ENCODE measurements at regions not wholly inside any gene's neighbourhood (a gene's known extent, or its start where the extent isn't known, plus 50 kb on each side); places are given as distances from the start of the nearest gene placed in this dataset.

GRCh38 chr3:82957696-82958095, 1196.3 kb upstream of the GBE1 start:
- Histone ChIP-seq H3K4me3 (no peak overlapping the region), H3K27me3 (no peaks in the 10 kb centered on the region), H3K9me3 (peaks cover 0 to 11% (median 0%) of the 10 kb centered on the region in 4 donors), H3K36me3 (no peaks in the 10 kb centered on the region), H3K4me1 (no peaks in the 10 kb centered on the region), H3K27ac (no peak overlapping the region)
- no peak for DNase-seq
- TF ChIP-seq CTCF (IDR thresholded peaks at IDR 0.05) (no peak), POLR2A (IDR thresholded peaks at IDR 0.05) (no peak)

GRCh38 chr3:82957079-82957478, 1195.6 kb upstream of the GBE1 start:
- H3K27ac ChIP-seq, result no peak overlapping the region
- TF ChIP-seq POLR2A (IDR thresholded peaks at IDR 0.05) (no peak), CTCF (IDR thresholded peaks at IDR 0.05) (no peak)
- DNase-seq, result no peak
- no peaks in the 10 kb centered on the region for H3K36me3 ChIP-seq
- H3K4me3 ChIP-seq, result no peak overlapping the region
- H3K27me3 ChIP-seq, result no peaks in the 10 kb centered on the region
- peaks cover 0 to 11% (median 0%) of the 10 kb centered on the region in 4 donors for H3K9me3 ChIP-seq
- no peaks in the 10 kb centered on the region for H3K4me1 ChIP-seq

GRCh38 chr3:82954486-82954885, 1193.0 kb upstream of the GBE1 start:
- Histone ChIP-seq H3K4me3 (no peak overlapping the region), H3K27ac (no peak overlapping the region), H3K4me1 (no peaks in the 10 kb centered on the region), H3K36me3 (no peaks in the 10 kb centered on the region), H3K9me3 (peaks cover 0 to 11% (median 0%) of the 10 kb centered on the region in 4 donors), H3K27me3 (no peaks in the 10 kb centered on the region)
- TF ChIP-seq POLR2A (IDR thresholded peaks at IDR 0.05) (no peak), CTCF (IDR thresholded peaks at IDR 0.05) (no peak)
- DNase-seq, result no peak

GRCh38 chr3:82942041-82942440, 1180.6 kb upstream of the GBE1 start:
- H3K36me3 ChIP-seq, result no peaks in the 10 kb centered on the region
- H3K4me3 ChIP-seq, result no peak overlapping the region
- no peaks in the 10 kb centered on the region for H3K4me1 ChIP-seq
- no peak for DNase-seq
- H3K27me3 ChIP-seq, result no peaks in the 10 kb centered on the region
- H3K9me3 ChIP-seq, result no peaks in the 10 kb centered on the region
- TF ChIP-seq CTCF (IDR thresholded peaks at IDR 0.05) (no peak), POLR2A (IDR thresholded peaks at IDR 0.05) (no peak)
- H3K27ac ChIP-seq, result no peak overlapping the region

GRCh38 chr3:82940124-82940523, 1178.7 kb upstream of the GBE1 start:
- DNase-seq, result peak in 2 of 3 donors; percentile 38 to 40
- no peak overlapping the region for H3K27ac ChIP-seq
- H3K27me3 ChIP-seq, result no peaks in the 10 kb centered on the region
- no peaks in the 10 kb centered on the region for H3K36me3 ChIP-seq
- H3K4me1 ChIP-seq, result no peaks in the 10 kb centered on the region
- no peak overlapping the region for H3K4me3 ChIP-seq
- TF ChIP-seq POLR2A (IDR thresholded peaks at IDR 0.05) (no peak), CTCF (IDR thresholded peaks at IDR 0.05) (no peak)
- H3K9me3 ChIP-seq, result no peaks in the 10 kb centered on the region

GRCh38 chr3:82939491-82940097, 1178.1 kb upstream of the GBE1 start:
- no peaks in the 10 kb centered on the region for H3K4me1 ChIP-seq
- H3K27me3 ChIP-seq, result no peaks in the 10 kb centered on the region
- TF ChIP-seq POLR2A (IDR thresholded peaks at IDR 0.05), result no peak
- TF ChIP-seq CTCF (IDR thresholded peaks at IDR 0.05), result no peak
- H3K4me3 ChIP-seq, result no peak overlapping the region
- no peaks in the 10 kb centered on the region for H3K36me3 ChIP-seq
- DNase-seq, result no peak
- no peaks in the 10 kb centered on the region for H3K9me3 ChIP-seq
- H3K27ac ChIP-seq, result no peak overlapping the region

Measured in Peyer's patch (tissue), 4 donors.